PC-3 (cell line): ENCODE measurements at regions not wholly inside any gene's neighbourhood (a gene's known extent, or its start where the extent isn't known, plus 50 kb on each side); places are given as distances from the start of the nearest gene placed in this dataset.

ENCODE experiments used
- EZH2 ChIP-seq: fragments of 300-600 bp; sonication (generic); IDR thresholded peaks from one replicate; pipeline ENCODE4 v1.6.1; 2017; ENCODE audit warnings: antibody characterized with exemption, mild to moderate bottlenecking, low read length; ENCODE audit not compliant: unreplicated experiment
- TF ChIP-seq, protein P1 (sequence below): fragments of 300-600 bp; sonication (generic); conservative IDR thresholded peaks from 2 replicates; pipeline ENCODE4 v1.5.1; 2017; ENCODE audit warnings: antibody characterized with exemption, low read depth, mild to moderate bottlenecking, low read length

- TF ChIP-seq, protein P1, sequence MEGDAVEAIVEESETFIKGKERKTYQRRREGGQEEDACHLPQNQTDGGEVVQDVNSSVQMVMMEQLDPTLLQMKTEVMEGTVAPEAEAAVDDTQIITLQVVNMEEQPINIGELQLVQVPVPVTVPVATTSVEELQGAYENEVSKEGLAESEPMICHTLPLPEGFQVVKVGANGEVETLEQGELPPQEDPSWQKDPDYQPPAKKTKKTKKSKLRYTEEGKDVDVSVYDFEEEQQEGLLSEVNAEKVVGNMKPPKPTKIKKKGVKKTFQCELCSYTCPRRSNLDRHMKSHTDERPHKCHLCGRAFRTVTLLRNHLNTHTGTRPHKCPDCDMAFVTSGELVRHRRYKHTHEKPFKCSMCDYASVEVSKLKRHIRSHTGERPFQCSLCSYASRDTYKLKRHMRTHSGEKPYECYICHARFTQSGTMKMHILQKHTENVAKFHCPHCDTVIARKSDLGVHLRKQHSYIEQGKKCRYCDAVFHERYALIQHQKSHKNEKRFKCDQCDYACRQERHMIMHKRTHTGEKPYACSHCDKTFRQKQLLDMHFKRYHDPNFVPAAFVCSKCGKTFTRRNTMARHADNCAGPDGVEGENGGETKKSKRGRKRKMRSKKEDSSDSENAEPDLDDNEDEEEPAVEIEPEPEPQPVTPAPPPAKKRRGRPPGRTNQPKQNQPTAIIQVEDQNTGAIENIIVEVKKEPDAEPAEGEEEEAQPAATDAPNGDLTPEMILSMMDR, result no peak
- TF ChIP-seq EZH2, result no peak
Measured at GRCh38 chr3:153396581-153396980, 234.6 kb downstream of the RAP2B start.
